ENCODE measurements at regions not wholly inside any gene's neighbourhood (a gene's known extent, or its start where the extent isn't known, plus 50 kb on each side); places are given as distances from the start of the nearest gene placed in this dataset.

DNA sequence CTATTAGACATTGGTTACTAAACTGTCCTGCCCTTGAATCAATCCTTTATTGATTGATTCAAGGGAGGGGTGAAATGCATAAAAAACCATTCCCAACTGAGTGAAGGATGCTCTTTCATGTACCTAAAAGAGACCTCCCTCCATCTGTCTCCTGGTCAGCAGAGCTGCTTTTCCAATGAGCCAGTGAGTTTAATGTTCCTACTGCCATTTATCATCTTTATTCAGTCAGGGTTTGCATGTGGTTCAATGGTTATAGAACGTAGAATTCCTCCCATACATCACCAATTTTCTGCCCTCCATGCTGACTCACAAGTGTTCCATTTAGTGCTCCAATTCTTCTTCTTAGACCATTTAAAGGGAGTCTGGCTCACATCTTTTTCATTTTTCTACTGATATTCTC is 199.1 kb upstream of the PCSK5 start:
- no peak for DNase-seq

- no peak for DNase-seq
Observed at GRCh38 chr9:75692309-75692708, 198.2 kb upstream of the PCSK5 start.

- DNase-seq, result no peak
Observed at GRCh38 chr9:75695921-75696320, 194.6 kb upstream of the PCSK5 start.

DNA sequence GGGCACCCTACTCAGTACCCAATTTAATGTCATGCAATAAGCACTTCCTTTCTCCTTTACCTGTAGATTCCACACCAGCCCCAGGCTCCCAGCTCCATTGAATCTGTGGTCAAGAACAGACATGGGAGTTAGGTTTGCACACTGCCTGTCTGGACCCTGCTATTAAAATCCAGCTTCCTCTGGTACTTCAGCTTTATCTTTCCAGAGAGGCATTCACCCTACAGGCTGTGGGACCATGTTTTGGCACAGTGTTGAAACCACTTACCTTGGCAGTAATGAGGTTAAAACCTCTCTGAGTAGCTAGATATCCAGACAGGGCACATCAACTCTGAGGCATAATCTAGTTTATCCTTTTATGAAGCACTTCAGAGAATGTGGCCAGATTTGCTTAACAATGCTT is 191.5 kb upstream of the PCSK5 start:
- DNase-seq, result no peak

DNA sequence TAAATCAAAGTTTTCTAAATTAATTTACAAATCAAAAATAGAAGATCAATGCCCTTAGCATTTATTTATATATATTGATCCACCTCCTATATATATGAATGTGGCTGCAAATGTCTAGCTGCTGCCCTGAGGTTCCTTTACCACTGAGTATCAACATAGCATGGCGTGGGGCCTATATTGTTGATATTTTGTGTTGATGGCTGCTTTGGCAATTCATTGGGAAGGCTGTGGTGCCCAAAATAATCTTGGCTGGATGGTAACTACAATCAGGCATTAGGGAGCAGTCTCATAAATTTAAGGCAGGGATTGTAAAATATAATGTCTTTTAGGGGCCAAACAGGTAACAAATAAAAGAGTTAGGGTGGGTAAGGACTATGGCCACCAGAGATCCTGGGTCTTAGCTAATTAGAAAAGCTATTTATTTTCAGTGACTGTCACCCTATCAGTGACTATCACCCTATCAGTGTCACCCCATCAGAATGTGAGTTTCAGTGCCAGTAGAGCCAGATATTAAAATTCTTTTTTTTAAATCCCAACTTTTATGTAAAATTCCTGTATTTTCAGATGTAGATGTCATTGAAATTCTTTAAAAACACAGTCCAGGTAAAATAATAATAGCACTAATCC is 190.7 kb upstream of the PCSK5 start:
- no peak for DNase-seq

DNA sequence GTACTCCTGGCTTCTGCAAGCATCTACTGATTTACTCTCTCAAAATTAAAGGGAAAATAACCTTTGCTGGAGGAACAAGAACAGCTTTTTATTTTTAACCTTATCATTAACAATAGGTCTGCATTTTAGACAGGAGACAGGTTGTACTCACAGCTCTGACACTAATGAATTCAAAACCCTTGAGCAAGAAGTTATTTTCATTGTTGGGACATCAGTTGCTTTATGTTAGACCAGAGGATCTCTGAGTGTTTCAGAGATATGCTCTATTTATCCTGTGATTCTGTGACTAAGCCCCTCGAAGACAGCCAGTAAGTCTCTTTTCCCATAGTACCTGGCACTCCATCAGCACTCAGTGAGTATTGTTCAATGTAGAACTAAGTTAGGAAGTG is 190.2 kb upstream of the PCSK5 start:
- no peak for DNase-seq

DNA sequence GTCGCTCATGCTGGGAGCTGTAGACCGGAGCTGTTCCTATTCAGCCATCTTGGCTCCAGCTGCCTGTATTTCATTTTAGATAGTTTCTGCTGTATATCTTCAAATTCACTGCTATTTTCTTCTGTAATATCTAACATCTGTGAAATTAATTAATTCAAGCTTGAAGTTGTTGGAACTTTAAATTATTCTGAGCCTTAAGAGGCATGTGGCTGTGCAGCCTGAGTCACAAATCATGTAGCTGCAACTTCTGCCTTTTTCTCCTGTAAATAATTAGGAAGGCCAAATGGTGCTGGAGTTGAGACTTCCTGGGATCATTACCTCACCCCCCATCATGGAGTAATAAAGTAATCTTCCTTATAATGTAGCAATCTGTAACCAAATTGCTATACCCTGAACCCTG is 183.3 kb upstream of the PCSK5 start:
- no peak for DNase-seq

- no peak for DNase-seq
Observed at GRCh38 chr9:75709698-75710097, 180.8 kb upstream of the PCSK5 start.

- no peak for DNase-seq
Observed at GRCh38 chr9:75712700-75713099, 177.8 kb upstream of the PCSK5 start.

DNA sequence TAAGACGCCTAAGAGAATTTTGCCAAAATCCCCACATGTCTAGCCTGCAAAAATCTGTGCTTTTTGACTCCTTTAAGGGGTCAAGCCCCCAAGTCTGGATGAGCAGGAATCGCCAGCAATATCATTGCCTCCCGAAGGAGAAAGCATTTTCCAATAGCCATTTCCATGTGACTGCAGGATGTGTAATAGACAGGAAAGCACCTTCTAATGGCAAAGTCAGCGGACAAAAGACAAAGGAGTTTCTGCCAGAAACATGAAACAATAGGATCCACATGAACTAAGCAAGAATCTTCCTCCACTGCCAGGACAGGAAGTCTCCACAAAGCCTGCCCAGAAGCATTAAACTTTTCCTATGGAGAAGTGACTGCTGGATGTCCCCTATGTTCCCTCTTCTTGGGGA is 177.1 kb upstream of the PCSK5 start:
- no peak for DNase-seq

- DNase-seq, result no peak
Observed at GRCh38 chr9:75715360-75715759, 175.1 kb upstream of the PCSK5 start.

- DNase-seq, result no peak
Observed at GRCh38 chr9:75718677-75719076, 171.8 kb upstream of the PCSK5 start.

GRCh38 chr9:75728391-75728790 is 162.1 kb upstream of the PCSK5 start:
- DNase-seq, result no peak

DNA sequence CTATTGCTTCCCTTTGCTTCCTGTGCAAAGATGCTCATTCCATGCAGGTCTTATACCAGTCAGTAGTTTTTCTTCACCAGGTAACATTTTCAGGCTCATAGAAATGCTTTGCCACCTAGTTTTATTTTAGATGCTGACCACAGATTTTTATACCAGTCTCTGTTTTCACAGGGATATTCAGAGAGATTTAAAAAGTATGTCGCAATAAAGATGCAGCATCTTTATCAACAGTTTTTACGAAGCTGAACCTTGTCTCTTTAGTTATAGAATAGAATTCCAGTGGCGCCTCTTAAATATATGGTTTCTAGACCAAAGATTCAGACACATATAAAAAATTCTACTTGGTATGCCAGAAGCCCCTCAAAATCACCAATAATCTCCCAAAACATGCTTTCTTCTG is 155.7 kb upstream of the PCSK5 start:
- no peak for DNase-seq

DNA sequence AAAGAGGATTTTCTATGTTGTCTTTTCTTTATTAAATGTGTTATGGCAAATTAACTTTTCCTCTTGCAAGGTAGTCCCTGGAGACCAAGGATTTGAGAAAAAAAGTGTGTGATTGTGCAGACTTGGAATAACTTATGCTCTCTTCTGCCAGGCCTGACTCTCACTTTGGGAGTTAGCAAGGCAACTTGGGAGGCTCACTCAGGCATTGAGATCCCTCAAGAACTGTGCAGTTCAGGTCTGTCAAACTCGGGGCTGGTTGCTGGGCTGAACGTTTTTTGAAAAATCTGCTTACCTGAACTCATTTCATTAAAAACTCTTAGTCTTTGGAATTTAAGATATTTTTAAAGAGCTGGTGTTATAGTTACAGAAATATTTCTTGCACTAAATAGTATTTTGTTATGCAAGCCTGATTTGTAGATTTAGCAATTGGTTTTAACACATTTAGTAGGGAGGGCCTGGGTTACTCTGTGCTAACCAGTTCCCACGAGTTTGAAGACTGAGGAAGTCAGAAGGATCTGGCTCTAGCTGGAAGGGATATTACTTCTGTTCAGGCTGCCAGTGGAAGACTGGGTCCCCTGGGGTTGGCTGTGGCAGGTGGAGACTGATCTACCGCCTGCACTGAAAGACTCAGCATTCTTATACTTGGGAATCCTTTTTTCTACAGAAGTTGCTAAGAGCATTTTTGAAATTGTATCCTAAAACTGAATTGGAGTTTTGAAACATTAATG is 150.4 kb upstream of the PCSK5 start:
- DNase-seq, result no peak

- DNase-seq, result no peak
Observed at GRCh38 chr9:75743855-75744254, 146.6 kb upstream of the PCSK5 start.

GRCh38 chr9:75754080-75754479 is 136.4 kb upstream of the PCSK5 start:
- no peak for DNase-seq

- no peak for DNase-seq
Observed at GRCh38 chr9:75775166-75775565, 115.3 kb upstream of the PCSK5 start.

GRCh38 chr9:75775966-75776691 is 114.3 kb upstream of the PCSK5 start:
- no peak for DNase-seq

DNA sequence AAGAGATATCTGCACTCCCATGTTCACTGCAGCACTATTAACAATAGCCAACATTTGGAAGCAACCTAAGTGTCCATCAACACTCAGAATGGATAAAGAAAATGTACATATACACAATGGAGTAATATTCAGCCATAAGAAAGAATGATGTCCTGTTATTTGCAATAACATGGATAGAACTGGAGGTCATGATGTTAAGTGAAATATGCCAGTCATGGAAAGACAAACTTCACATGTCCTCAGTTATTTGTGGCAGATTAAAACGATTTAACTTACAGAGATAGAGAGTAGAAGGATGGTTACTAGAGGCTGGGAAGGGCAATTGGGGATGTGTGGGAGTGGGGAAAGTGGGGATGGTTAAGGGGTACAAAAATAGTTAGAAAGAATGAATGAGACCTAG is 110.3 kb upstream of the PCSK5 start:
- DNase-seq, result no peak

- no peak for DNase-seq
Observed at GRCh38 chr9:75788006-75788634, 102.4 kb upstream of the PCSK5 start.

GRCh38 chr9:75797085-75797580 is 93.3 kb upstream of the PCSK5 start:
- no peak for DNase-seq

DNA sequence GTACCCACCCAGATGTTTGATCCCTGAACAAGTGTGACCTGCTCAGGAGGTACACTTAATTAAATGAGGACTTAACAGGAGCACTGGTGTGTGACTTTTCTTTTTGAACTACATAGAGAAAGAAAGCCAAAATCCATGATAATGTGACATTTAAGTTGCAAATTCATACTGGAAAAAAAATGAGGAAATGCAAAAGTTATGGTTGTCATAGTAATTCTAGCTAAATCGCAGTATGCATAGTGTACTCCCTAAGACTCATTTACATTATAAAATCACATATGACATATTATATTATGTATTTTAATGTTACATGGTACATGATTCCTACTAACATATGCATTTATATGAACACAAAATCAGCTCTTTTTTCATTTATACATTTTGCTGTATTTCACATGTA is 92.0 kb upstream of the PCSK5 start:
- no peak for DNase-seq

- DNase-seq, result no peak
Observed at GRCh38 chr9:75803130-75803529, 87.3 kb upstream of the PCSK5 start.

Measured in RPMI8226 (cell line).